Choroid plexus epithelial cell (primary cell): ENCODE measurements at regions not wholly inside any gene's neighbourhood (a gene's known extent, or its start where the extent isn't known, plus 50 kb on each side); places are given as distances from the start of the nearest gene placed in this dataset.

Experiments
- DNase-seq: peaks from one replicate; pipeline ENCODE4 v3.0.0-alpha.2; 2010; ENCODE audit warnings: low read depth
- H3K4me3 ChIP-seq: 2 replicates; pipeline ENCODE4 v1.5.1; 2011; ENCODE audit warnings: low read depth, mild to moderate bottlenecking, control low read depth, low read length, moderate library complexity
- CTCF ChIP-seq: conservative IDR thresholded peaks from 2 replicates; pipeline ENCODE4 v1.5.1; 2011; ENCODE audit warnings: low read depth, mild to moderate bottlenecking, control low read depth, inconsistent platforms, low read length, moderate library complexity

- no peak for TF ChIP-seq CTCF
- DNase-seq: no peak
- no peak overlapping the region for H3K4me3 ChIP-seq
These were observed 220.8 kb downstream of the SPTSSA start for GRCh38 chr14:34241185-34241711.

- DNase-seq: no peak
- no peak overlapping the region for H3K4me3 ChIP-seq
- TF ChIP-seq CTCF: no peak
These were observed 223.4 kb downstream of the SPTSSA start for GRCh38 chr14:34238610-34239009.

- no peak for TF ChIP-seq CTCF
- DNase-seq: no peak
- H3K4me3 ChIP-seq: no peak overlapping the region
These were observed 224.4 kb downstream of the SPTSSA start for GRCh38 chr14:34237677-34238076.

- no peak for TF ChIP-seq CTCF
- no peak for DNase-seq
- no peak overlapping the region for H3K4me3 ChIP-seq
These were observed 225.0 kb downstream of the SPTSSA start for GRCh38 chr14:34237081-34237480.

- DNase-seq: no peak
- TF ChIP-seq CTCF: no peak
- no peak overlapping the region for H3K4me3 ChIP-seq
These were observed 226.3 kb downstream of the SPTSSA start for GRCh38 chr14:34235643-34236300.

- no peak overlapping the region for H3K4me3 ChIP-seq
- no peak for TF ChIP-seq CTCF
- DNase-seq: no peak
These were observed 227.8 kb downstream of the SPTSSA start for GRCh38 chr14:34234258-34234657.

- no peak for DNase-seq
- TF ChIP-seq CTCF: no peak
These were observed 228.4 kb downstream of the SPTSSA start for GRCh38 chr14:34233619-34234018.

More at GRCh38 chr14:34233619-34234018, 228.4 kb downstream of the SPTSSA start:
- no peak overlapping the region for H3K4me3 ChIP-seq
